LNCaP clone FGC (cell line): ENCODE measurements at regions not wholly inside any gene's neighbourhood (a gene's known extent, or its start where the extent isn't known, plus 50 kb on each side); places are given as distances from the start of the nearest gene placed in this dataset.

Experiments
- DNase-seq: peaks from one replicate; pipeline ENCODE4 v3.0.0-alpha.2; 2011; ENCODE audit warnings: low read depth
- H3K4me3 ChIP-seq: 2 replicates; pipeline ENCODE4 v1.5.1; 2011; ENCODE audit warnings: mild to moderate bottlenecking, low read depth, low read length, control low read depth
- TF ChIP-seq, protein P1 (sequence below): IDR thresholded peaks from 2 replicates; pipeline ENCODE4 v1.5.1; 2012; ENCODE audit warnings: mild to moderate bottlenecking; ENCODE audit not compliant: control insufficient read depth, insufficient read depth; ENCODE audit errors: extremely low read depth

DNA sequence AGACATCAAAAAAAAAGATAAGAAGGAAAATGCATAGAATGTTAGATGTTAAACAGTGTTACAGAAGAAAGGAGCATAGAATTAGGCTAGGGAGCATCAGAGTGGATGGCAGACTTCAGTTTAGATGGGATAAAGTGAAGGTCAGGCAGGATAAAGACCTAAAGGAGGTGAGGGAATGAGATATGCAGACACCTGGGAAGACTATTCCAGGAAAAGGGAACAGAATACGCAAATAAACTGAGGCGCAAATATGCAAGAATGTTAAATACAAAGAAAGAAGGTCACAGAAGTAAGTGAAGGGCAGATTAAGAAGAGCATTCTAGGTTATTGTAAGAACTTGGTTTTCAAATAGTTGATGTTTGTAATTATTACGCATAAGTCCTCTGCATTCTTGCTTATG lies 116.3 kb upstream of the REG3A start:
- H3K4me3 ChIP-seq = no peak overlapping the region
- TF ChIP-seq, protein P1, sequence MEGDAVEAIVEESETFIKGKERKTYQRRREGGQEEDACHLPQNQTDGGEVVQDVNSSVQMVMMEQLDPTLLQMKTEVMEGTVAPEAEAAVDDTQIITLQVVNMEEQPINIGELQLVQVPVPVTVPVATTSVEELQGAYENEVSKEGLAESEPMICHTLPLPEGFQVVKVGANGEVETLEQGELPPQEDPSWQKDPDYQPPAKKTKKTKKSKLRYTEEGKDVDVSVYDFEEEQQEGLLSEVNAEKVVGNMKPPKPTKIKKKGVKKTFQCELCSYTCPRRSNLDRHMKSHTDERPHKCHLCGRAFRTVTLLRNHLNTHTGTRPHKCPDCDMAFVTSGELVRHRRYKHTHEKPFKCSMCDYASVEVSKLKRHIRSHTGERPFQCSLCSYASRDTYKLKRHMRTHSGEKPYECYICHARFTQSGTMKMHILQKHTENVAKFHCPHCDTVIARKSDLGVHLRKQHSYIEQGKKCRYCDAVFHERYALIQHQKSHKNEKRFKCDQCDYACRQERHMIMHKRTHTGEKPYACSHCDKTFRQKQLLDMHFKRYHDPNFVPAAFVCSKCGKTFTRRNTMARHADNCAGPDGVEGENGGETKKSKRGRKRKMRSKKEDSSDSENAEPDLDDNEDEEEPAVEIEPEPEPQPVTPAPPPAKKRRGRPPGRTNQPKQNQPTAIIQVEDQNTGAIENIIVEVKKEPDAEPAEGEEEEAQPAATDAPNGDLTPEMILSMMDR = no peak
- DNase-seq = no peak

DNA sequence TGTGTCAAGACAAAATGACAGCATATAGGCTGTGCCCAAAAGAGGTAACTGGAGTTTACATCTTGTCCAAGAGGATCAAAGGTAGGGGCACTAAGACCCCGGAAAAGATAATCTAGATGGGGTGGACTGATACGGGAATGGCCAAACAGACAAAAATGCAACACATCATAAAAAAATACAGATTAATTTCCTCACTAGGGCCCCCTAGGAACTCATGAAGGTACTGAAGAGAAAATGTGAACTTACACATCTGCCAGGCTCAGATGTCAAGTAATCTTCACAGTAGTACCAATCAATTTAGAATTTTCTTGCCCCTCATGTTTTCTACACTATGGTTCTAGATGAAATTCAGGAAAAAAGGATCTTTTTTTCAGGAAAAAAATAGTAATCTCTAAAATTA lies 115.6 kb upstream of the REG3A start:
- no peak overlapping the region for H3K4me3 ChIP-seq
- DNase-seq = no peak
- TF ChIP-seq, protein P1 = no peak

DNA sequence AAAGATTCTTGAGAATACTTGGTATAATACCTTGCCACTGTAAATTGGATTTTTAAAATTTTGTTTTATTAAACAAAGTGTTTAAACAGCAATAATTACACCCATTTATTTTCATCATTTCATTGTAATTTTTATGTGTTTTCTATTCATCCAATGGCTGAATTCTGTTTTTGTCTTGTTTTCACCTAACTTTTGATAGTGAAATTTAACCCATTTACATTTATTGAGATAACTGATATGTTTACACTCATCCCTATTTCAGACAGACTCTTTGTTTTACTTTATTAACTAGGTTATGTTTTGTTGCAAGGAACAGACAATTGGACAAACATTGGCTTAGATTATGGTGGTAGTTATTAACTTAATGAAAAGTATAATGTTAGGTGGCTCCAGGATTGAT lies 113.1 kb upstream of the REG3A start:
- no peak for DNase-seq
- H3K4me3 ChIP-seq = no peak overlapping the region
- TF ChIP-seq, protein P1 = no peak

DNA sequence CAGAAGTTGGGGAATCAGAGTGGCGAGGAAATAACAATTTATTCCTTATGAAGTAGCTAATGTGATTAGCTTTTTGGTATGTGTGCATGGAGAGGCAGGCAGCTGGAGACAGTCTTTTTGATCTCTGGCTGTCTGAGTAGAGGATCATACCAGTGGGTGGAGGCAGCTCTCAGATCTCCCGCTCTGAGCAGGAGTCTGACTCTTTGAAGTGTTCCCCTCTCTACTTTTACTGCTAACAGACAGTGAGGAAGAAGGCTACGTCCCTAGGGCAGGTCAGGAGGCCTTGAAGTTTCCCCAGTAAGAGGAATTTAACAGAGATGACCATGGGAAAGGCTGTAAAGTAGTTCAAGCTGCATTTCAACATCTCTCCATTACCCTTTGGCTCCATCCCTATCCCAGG lies 111.9 kb upstream of the REG3A start:
- TF ChIP-seq, protein P1 = no peak
- DNase-seq = no peak
- H3K4me3 ChIP-seq = no peak overlapping the region

DNA sequence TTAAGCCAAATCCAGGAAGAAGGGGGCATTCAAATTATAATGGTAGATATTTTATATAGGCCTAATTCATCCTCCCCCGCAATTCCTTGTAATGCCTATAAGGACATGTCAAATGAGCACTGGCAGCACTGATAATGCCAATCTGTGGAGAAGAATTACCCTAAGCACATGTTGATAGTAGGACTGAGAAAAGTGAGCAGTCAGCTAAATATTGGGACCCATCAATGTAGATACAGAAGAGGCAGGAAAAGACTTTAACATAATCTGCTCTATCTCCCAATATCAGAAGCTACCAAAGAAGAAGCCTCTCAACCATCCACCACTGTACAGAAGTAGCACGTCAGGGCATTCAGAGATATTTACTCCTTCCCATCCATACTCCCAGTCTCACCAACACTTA lies 101.3 kb upstream of the REG3A start:
- DNase-seq = no peak

DNA sequence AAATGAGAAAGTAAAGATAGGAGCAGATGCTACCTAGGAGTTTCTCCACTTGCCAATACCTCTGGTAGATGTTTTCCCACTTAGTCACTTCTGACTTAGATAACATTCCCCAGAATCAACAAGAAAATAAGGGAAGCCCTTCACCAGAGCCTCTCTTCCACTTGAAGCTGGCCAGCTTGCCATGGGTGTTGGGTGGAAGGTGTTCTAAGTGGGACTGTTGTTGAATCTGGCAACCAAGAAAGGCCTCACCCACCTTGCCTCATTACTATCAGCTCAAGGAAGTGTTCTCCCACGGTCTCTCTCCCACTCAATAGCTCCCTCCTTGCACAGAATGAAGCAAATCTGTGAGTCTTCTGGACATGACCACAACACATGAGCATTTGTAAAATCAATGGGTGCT lies 100.4 kb upstream of the REG3A start:
- TF ChIP-seq, protein P1 = no peak
- no peak overlapping the region for H3K4me3 ChIP-seq
- no peak for DNase-seq

More for the DNA sequence above, 101.3 kb upstream of the REG3A start:
- TF ChIP-seq, protein P1 = no peak
- no peak overlapping the region for H3K4me3 ChIP-seq

DNA sequence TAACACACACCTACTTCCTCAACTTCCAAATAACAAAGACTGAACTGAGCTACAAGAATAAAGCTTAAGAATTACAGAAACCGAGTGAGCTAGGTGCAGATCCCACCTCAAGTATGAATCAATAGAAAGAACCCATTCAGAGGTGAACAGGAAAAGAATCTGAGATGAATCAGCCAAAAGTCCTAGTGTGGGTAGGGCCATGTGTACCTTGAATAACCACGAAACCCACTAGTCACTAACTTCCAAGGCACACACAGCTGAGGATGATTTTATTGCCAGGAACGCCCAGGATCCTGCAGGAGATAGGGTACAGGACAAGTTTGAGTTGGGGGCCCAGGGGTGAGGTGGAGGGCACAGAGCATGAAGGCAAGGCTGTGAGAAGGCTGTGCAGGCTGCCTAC lies 99.7 kb upstream of the REG3A start:
- no peak overlapping the region for H3K4me3 ChIP-seq
- no peak for DNase-seq
- TF ChIP-seq, protein P1 = no peak
